SKM-1 treated with dmso at 0.1 percent for 144 hours (cell line): ENCODE measurements at regions not wholly inside any gene's neighbourhood (a gene's known extent, or its start where the extent isn't known, plus 50 kb on each side); places are given as distances from the start of the nearest gene placed in this dataset.

Experiments used
- DNase-seq: peaks from one replicate; lab custom pipeline; 2025; ENCODE audit not compliant: unreplicated experiment; lab: John Stamatoyannopoulos, UW

- DNase-seq = no peak
Measured at GRCh38 chr9:81741103-81741502, 51.8 kb upstream of the TLE1 start.

GRCh38 chr9:81748091-81748490, 58.7 kb upstream of the TLE1 start:
- DNase-seq = no peak

DNA sequence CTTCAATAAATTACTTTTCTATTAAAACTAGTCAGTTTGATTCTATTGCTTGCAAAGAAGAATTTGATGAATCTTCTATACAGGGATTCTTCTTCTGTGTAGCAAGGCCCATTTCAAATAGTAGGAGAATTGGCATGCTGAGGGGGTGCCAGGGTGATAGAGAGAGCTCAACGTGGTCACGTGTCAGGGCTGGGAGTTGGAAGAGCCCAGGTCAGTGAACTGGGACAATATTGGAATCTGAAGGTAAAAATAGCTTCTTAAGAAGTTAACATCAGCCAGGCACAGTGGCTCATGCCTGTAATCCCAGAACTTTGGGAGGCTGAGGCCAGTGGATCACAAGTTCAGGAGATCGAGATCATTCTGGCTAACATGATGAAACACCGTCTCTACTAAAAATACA, 64.1 kb upstream of the TLE1 start:
- DNase-seq = no peak

- no peak for DNase-seq
Measured at GRCh38 chr9:81754245-81754644, 64.9 kb upstream of the TLE1 start.

DNA sequence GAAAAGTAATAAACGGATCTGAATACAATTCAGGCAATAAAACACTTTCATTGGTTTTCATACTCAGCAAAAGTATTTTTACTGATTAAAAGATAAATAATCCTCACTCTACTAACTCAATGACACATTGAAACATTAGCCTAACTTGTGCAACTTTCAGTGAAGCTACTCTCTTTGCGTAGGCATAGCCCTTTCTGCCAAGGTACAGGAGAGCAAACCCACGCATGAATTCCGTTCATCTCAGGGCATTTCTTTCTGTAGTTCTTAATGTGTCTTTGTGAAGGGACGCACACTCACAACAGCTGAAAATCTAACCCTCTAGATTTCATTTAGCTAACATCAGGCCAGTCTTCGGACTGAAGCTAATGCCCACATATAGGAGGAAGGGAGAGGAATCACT, 66.4 kb upstream of the TLE1 start:
- no peak for DNase-seq

GRCh38 chr9:81756561-81756960, 67.2 kb upstream of the TLE1 start:
- no peak for DNase-seq

- DNase-seq = no peak
Measured at GRCh38 chr9:81758123-81758797, 68.9 kb upstream of the TLE1 start.

DNA sequence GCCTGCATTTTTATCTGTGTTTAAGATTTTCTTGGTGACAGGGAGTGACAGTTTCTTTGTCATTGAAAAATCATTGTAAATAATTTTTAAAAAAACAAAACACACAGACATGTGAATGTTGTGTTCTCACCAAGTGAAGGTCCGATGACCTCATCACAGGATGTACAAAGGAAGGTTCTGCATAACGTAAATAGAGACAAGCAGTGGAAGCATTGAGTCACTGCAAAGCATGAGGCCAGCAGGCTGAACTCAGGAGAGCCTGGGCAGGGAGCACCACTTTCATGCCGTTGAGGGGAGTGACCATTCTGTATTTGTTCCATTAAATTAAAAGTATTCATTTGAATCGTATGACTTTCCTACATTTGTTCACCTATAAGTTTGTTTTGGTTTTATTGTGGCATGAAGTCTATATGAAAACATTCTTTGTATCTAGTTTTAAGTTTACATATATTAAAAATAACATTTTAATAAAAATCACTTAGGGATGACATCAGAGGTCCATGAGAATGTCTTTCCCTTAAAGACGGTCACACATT, 70.4 kb upstream of the TLE1 start:
- no peak for DNase-seq

DNA sequence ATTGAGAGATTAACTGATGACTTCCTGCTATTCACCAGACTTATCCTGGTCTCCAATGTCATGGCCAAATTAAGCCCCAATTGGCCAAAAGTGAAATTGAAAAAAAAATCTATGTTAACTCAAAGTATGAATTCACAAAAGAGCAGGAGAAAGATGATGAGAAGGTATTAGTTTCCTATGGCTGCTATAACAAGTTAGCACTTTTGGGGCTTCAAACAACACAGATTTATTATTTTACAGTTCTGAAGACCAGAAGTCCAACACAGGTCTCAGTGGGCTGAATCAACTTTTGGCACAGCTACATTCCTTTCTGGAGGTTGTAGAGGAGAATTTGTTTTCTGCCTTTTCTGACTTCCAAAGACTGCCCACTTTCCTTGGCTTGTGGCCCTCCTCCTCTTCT, 78.6 kb upstream of the TLE1 start:
- no peak for DNase-seq

DNA sequence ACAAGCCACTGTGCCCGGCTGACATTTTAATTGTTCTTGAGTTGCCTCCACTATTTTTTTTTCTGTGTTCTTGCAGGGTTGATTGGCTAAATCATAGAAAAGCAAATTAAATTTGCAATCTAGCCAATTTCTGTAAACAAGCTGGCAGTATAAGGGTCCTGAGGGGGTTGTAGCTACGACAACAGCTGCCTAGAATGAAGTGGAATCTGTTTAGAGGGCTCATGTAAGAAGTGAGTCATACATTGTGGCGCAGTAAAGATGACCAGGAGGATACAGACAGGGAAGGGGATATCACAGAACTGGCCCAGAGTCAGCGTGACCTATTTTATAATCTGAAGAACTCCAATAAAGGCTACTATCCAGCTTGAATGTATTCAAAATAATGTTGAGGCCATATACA, 82.2 kb upstream of the TLE1 start:
- DNase-seq = no peak

GRCh38 chr9:81772144-81772543, 82.8 kb upstream of the TLE1 start:
- no peak for DNase-seq

- no peak for DNase-seq
Measured at GRCh38 chr9:81776390-81776789, 87.0 kb upstream of the TLE1 start.

GRCh38 chr9:81776834-81777233, 87.5 kb upstream of the TLE1 start:
- no peak for DNase-seq

GRCh38 chr9:81777482-81777881, 88.1 kb upstream of the TLE1 start:
- no peak for DNase-seq

DNA sequence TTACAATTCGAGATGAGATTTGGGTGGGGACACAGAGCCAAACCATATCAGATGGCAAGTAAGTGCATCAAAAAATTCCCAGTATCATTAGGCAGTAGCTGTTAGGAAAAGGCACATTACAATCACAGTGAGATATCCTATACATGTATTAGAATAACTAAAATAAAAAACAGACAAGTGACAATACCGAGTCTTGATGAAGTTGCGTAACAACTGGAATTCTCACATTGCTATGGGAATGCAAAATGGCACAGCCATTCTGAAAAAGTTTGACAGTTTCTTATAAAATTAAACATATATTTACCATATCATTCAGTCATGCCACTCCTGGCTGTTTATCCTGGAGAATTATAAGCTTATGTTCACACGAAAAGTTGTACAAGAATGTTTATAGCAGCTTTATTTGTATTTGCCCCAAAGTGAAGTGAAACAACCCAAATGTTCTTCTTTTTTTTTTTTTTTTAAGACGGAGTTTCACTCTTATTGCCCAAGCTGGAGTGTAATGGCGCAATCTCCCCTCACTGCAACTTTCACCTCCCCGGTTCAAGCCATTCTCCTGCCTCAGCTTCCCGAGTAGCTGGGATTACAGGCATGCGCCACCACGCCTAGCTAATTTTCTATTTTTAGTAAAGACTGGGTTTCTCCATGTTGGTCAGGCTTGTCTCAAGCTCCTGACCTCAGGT, 93.1 kb upstream of the TLE1 start:
- DNase-seq = no peak

- DNase-seq = no peak
Measured at GRCh38 chr9:81787747-81788632, 98.6 kb upstream of the TLE1 start.

- DNase-seq = no peak
Measured at GRCh38 chr9:81789721-81790120, 100.4 kb upstream of the TLE1 start.

DNA sequence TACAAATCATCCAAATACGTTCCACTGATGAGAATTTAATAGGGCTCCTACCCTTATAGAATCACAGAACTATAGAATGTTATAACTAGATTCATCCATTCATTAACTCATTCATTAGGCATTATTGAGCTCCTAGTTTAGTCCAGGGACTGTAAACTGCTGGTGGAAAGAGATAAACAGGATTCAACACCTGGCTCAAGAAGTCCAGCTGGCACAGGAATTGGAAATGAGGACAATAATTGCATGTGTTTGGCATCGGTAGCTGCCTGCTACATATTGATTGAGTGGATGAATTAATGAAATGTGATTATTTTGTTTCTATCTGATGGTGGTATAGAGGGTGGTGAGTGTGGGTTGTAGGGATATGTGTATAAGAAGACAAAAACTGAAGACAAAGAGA, 100.8 kb upstream of the TLE1 start:
- DNase-seq = no peak

DNA sequence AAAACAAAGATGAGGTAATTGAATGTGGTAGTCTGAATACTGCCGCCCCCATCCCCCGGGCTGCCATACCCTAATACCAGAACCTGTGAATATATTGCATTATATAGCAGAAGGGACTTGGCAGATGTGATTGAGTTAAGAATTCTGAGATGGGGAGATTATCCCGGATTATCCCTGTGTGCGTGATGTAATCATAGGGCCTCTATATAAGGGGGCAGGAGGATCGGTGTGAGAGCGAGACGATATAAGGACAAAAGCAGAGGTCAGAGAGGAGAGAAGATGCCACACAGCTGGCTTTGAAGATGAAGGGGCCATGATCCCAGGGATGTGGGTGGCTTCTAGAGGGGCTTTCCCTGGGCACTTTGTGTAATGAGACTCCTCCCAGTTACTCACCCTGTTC, 101.7 kb upstream of the TLE1 start:
- no peak for DNase-seq

DNA sequence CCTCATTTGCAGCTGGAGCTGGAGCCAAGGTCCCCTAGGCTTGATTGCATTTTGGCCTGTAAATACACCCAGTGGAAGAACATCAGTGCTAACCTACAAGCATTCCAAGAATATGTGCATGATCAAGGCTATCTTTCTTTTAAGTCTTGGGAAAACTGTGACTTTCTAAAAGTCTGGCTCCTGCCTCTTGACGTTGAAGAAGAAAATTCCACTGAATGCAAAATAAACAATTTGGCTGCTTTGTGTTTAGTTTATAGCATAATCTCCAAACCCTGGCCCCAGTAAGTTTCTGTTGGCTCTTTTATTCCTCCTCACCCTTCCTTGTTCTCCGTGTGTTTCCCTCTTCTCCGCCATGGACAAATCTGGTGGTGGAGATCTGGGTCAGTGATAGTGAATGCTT, 109.3 kb upstream of the TLE1 start:
- DNase-seq = no peak

DNA sequence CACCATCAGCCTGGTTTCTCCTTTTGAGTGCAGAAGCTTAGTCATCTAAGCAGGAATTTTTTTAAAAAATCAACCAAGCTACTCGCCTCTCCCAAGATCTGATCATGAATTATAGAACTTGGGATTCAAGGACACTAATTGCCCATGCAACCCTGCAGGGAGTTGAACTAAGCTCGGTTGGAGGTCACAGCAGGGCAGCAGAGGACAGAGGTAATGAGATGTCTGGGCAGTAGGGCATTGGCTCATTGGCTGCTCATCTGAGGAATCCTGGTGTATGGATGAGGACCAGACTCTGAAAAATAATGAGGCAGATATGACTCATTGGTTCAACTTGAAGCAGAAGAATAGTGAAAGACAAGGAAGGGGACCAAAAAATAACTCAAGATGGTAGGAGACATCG, 111.8 kb upstream of the TLE1 start:
- DNase-seq = no peak

GRCh38 chr9:81804306-81804705, 115.0 kb upstream of the TLE1 start:
- no peak for DNase-seq
